H9 (cell line): ENCODE measurements at regions not wholly inside any gene's neighbourhood (a gene's known extent, or its start where the extent isn't known, plus 50 kb on each side); places are given as distances from the start of the nearest gene placed in this dataset.

Source experiments
- DNase-seq: peaks from one replicate; pipeline ENCODE4 v3.0.0-alpha.2; 2017
- H2AFZ ChIP-seq: one replicate; pipeline ENCODE4 v1.6.1; 2013; ENCODE audit warnings: mild to moderate bottlenecking, low read length, control low read depth, moderate library complexity
- H2AK5ac ChIP-seq: 2 replicates; pipeline ENCODE4 v1.6.1; 2013; ENCODE audit warnings: low read length, control low read depth, mixed read lengths; ENCODE audit not compliant: insufficient read length
- H2BK120ac ChIP-seq: one replicate; pipeline ENCODE4 v1.6.1; 2013; ENCODE audit warnings: low read depth, mild to moderate bottlenecking, low read length, control low read depth, inconsistent platforms; ENCODE audit not compliant: poor library complexity, severe bottlenecking
- H2BK12ac ChIP-seq: 2 replicates; pipeline ENCODE4 v1.6.1; 2013; ENCODE audit warnings: low read length, control low read depth, mixed read lengths, low read depth; ENCODE audit not compliant: insufficient read length
- H2BK15ac ChIP-seq: 2 replicates; pipeline ENCODE4 v1.6.1; 2013; ENCODE audit warnings: low read depth, low read length, control low read depth
- H2BK20ac ChIP-seq: one replicate; pipeline ENCODE4 v1.6.1; 2013; ENCODE audit warnings: low read depth, mild to moderate bottlenecking, low read length, control low read depth, inconsistent platforms; ENCODE audit not compliant: poor library complexity, severe bottlenecking
- H2BK5ac ChIP-seq: 2 replicates; pipeline ENCODE4 v1.6.1; 2013; ENCODE audit warnings: low read length, control low read depth, mixed read lengths; ENCODE audit not compliant: insufficient read length
- H3K14ac ChIP-seq: 2 replicates; pipeline ENCODE4 v1.6.1; 2013; ENCODE audit warnings: low read length, control low read depth; ENCODE audit not compliant: insufficient read depth
- H3K18ac ChIP-seq: 2 replicates; pipeline ENCODE4 v1.6.1; 2013; ENCODE audit warnings: low read depth, mild to moderate bottlenecking, mixed read lengths, low read length, control low read depth; ENCODE audit not compliant: insufficient read length
- H3K23ac ChIP-seq: 2 replicates; pipeline ENCODE4 v1.6.1; 2013; ENCODE audit warnings: low read length, control low read depth, mixed read lengths, low read depth; ENCODE audit not compliant: insufficient read length
- H3K23me2 ChIP-seq: 2 replicates; pipeline ENCODE4 v1.6.1; 2013; ENCODE audit warnings: low read depth, mild to moderate bottlenecking, mixed read lengths, low read length, control low read depth; ENCODE audit not compliant: insufficient read length, poor library complexity, severe bottlenecking
- H3K27ac ChIP-seq: 2 replicates; pipeline ENCODE4 v1.5.1; 2013; ENCODE audit warnings: low read length, control low read depth, mixed read lengths, low read depth; ENCODE audit not compliant: insufficient read length
- H3K27me3 ChIP-seq: 2 replicates; pipeline ENCODE4 v1.6.1; 2013; ENCODE audit warnings: low read length, control low read depth, inconsistent platforms; ENCODE audit not compliant: insufficient read depth
- H3K4ac ChIP-seq: 2 replicates; pipeline ENCODE4 v1.6.1; 2013; ENCODE audit warnings: low read depth, mild to moderate bottlenecking, control low read depth, inconsistent platforms, low read length, moderate library complexity
- H3K4me1 ChIP-seq: 2 replicates; pipeline ENCODE4 v1.6.1; 2013; ENCODE audit warnings: low read length, control low read depth, inconsistent platforms; ENCODE audit not compliant: insufficient read depth
- H3K4me2 ChIP-seq: 2 replicates; pipeline ENCODE4 v1.6.1; 2013; ENCODE audit warnings: low read length, control low read depth, mixed read lengths; ENCODE audit not compliant: insufficient read length, insufficient read depth
- H3K56ac ChIP-seq: 2 replicates; pipeline ENCODE4 v1.6.1; 2013; ENCODE audit warnings: low read depth, mild to moderate bottlenecking, mixed read lengths, low read length, control low read depth; ENCODE audit not compliant: insufficient read length
- H3K79me1 ChIP-seq: 2 replicates; pipeline ENCODE4 v1.6.1; 2013; ENCODE audit warnings: low read depth, mild to moderate bottlenecking, moderate library complexity, low read length, control low read depth, inconsistent platforms; ENCODE audit not compliant: insufficient read depth, poor library complexity, severe bottlenecking
- H3K79me2 ChIP-seq: 2 replicates; pipeline ENCODE4 v1.6.1; 2013; ENCODE audit warnings: low read length, control low read depth, inconsistent platforms; ENCODE audit not compliant: insufficient read depth
- H3K9ac ChIP-seq: 2 replicates; pipeline ENCODE4 v1.6.1; 2013; ENCODE audit warnings: low read length, control low read depth, mixed read lengths; ENCODE audit not compliant: insufficient read length; ENCODE audit errors: extremely low read depth
- H3K9me3 ChIP-seq: one replicate; pipeline ENCODE4 v1.6.1; 2013; ENCODE audit warnings: low read depth, low read length, inconsistent platforms; ENCODE audit not compliant: control insufficient read depth
- H3T11ph ChIP-seq: one replicate; pipeline ENCODE4 v1.6.1; 2013; ENCODE audit warnings: mild to moderate bottlenecking, low read length, control low read depth, inconsistent platforms
- H4K20me1 ChIP-seq: one replicate; pipeline ENCODE4 v1.6.1; 2013; ENCODE audit not compliant: control insufficient read depth, insufficient read length, insufficient read depth
- H4K5ac ChIP-seq: 2 replicates; pipeline ENCODE4 v1.6.1; 2013; ENCODE audit warnings: low read depth, mild to moderate bottlenecking, mixed read lengths, low read length, control low read depth; ENCODE audit not compliant: insufficient read length
- H4K8ac ChIP-seq: replicated peaks from 2 replicates; pipeline ENCODE4 v1.6.1; 2013; ENCODE audit warnings: low read length, control low read depth, mixed read lengths, low read depth; ENCODE audit not compliant: insufficient read length
- H4K91ac ChIP-seq: 2 replicates; pipeline ENCODE4 v1.6.1; 2013; ENCODE audit warnings: low read depth, mild to moderate bottlenecking, moderate library complexity, mixed read lengths, low read length, control low read depth; ENCODE audit not compliant: insufficient read length
- H3K27ac Mint-ChIP-seq, 3 experiments: 2 replicates in 2 of 3; 3 replicates in 1 of 3; pipeline ENCODE4 v1.8.0; 2020 to 2021; ENCODE audit warnings: mixed read lengths in 3 of 3, mild to moderate bottlenecking in 1 of 3, moderate library complexity in 1 of 3
- H3K27me3 Mint-ChIP-seq: 2 replicates; pipeline ENCODE4 v1.8.0; 2021; ENCODE audit warnings: low read depth, mild to moderate bottlenecking, moderate library complexity, mixed read lengths
- H3K36me3 Mint-ChIP-seq, 3 experiments: 2 replicates in 2 of 3; 3 replicates in 1 of 3; pipeline ENCODE4 v1.8.0; 2020 to 2021; ENCODE audit warnings: low read depth in 3 of 3, mixed read lengths in 3 of 3; ENCODE audit not compliant: insufficient read depth in 1 of 3
- H3K4me1 Mint-ChIP-seq, 2 experiments: 2 replicates each; pipeline ENCODE4 v1.8.0; 2020; ENCODE audit warnings: mixed read lengths in 2 of 2
- H3K4me3 Mint-ChIP-seq, 2 experiments: 2 replicates in 1 of 2; 3 replicates in 1 of 2; pipeline ENCODE4 v1.8.0; 2020 to 2021; ENCODE audit warnings: mild to moderate bottlenecking in 2 of 2, mixed read lengths in 2 of 2, moderate library complexity in 1 of 2
- H3K9me3 Mint-ChIP-seq, 2 experiments: 2 replicates in 1 of 2; 3 replicates in 1 of 2; pipeline ENCODE4 v1.8.0; 2020; ENCODE audit warnings: mild to moderate bottlenecking in 2 of 2, mixed read lengths in 2 of 2, moderate library complexity in 1 of 2
- CTCF ChIP-seq: fragments of 200-600 bp; sonication (generic); conservative IDR thresholded peaks from 3 replicates; pipeline ENCODE4 v1.8.0; 2021; ENCODE audit warnings: antibody characterized with exemption, mild to moderate bottlenecking
- WGBS: extraction: QIAGEN DNeasy Blood & Tissue Kit; methylation state at CpG from one replicate; pipeline ENCODE4 v1.1.7; 2013; ENCODE audit warnings: missing lambda C conversion rate, low lambda C conversion rate, mixed read lengths; ENCODE audit not compliant: insufficient read length; ENCODE audit errors: extremely low coverage; 5-methylcytosine and 5-hydroxymethylcytosine counted together

- H3K27ac Mint-ChIP-seq: peak overlapping the region; percentile 29 to 64 (median 30); a peak in 3 of 7 replicates
- H2AFZ ChIP-seq: no peak overlapping the region
- H4K20me1 ChIP-seq: no peaks in the 10 kb centered on the region
- peaks cover 4 to 12% (median 5%) of the 10 kb centered on the region in 3 experiments; a peak in 6 of 7 replicates for H3K36me3 Mint-ChIP-seq
- no peak overlapping the region for H2BK15ac ChIP-seq
- H3K23me2 ChIP-seq: no peaks in the 10 kb centered on the region
- no peak overlapping the region for H3K18ac ChIP-seq
- H2BK12ac ChIP-seq: no peak overlapping the region
- no peaks in the 10 kb centered on the region for H3K9me3 Mint-ChIP-seq
- H3K4me1 Mint-ChIP-seq: no peaks in the 10 kb centered on the region; a peak in 1 of 4 replicates
- no peak overlapping the region for H3K27ac ChIP-seq
- H3K79me1 ChIP-seq: no peaks in the 10 kb centered on the region
- H2BK5ac ChIP-seq: no peak overlapping the region
- H2BK20ac ChIP-seq: no peak overlapping the region
- TF ChIP-seq CTCF: no peak
- H3K4me2 ChIP-seq: no peak overlapping the region
- no peaks in the 10 kb centered on the region for H3K9me3 ChIP-seq
- H4K5ac ChIP-seq: no peak overlapping the region
- H3K14ac ChIP-seq: no peak overlapping the region
- no peaks in the 10 kb centered on the region for H3K79me2 ChIP-seq
- H2AK5ac ChIP-seq: no peak overlapping the region
- no peak overlapping the region for H3T11ph ChIP-seq
- no peak overlapping the region for H3K9ac ChIP-seq
- no peak overlapping the region for H3K56ac ChIP-seq
- no peak overlapping the region for H2BK120ac ChIP-seq
- DNase-seq: no peak
- no peak overlapping the region for H3K4ac ChIP-seq
- no peaks in the 10 kb centered on the region for H3K4me1 ChIP-seq
- no CpG with 5 or more reads among the region's 4 CpGs for WGBS
- no peak overlapping the region for H4K8ac ChIP-seq
- no peak overlapping the region for H3K4me3 Mint-ChIP-seq
- H3K27me3 ChIP-seq: no peaks in the 10 kb centered on the region
- H3K23ac ChIP-seq: no peak overlapping the region
- H4K91ac ChIP-seq: no peak overlapping the region
- no peaks in the 10 kb centered on the region for H3K27me3 Mint-ChIP-seq
Observed at GRCh38 chr1:113008365-113008714, 52.3 kb upstream of the SLC16A1 start.
